Midbrain (tissue), 1 donor: ENCODE measurements at regions not wholly inside any gene's neighbourhood (a gene's known extent, or its start where the extent isn't known, plus 50 kb on each side); places are given as distances from the start of the nearest gene placed in this dataset.
A peak's percentile ranks its signal among the peaks of the same experiment; 100 is the strongest.
"Not testable (repeated sequence)": the region's sequence is repeated elsewhere in the genome, so short reads cannot be mapped to it uniquely, and the experiment has no call there.

ENCODE experiments used
- DNase-seq: peaks from one replicate; lab custom pipeline; 2025; lab: John Stamatoyannopoulos, UW

DNA sequence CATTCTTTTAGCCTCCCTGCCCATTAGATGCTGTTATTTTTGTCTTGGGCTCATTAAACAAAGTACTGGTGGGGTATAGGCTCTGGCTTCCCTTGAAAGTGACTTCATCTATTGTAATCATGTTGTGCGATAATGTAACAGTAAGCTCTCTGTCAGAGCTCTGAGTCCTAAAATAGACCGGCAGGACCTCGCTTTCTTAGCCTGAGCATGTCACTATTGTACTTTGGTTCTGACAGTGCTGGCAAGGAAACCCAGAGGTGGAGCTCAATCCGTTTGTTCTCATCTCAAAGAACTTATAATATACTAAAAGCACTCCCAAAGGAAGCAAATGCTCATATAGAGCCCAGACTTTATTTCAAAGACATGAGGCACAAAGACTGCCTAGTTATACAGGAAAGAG lies 339.1 kb upstream of the CCNH start:
- peak; percentile 71 for DNase-seq

- DNase-seq: no peak
Observed at GRCh38 chr5:87746891-87747377, 334.2 kb upstream of the CCNH start.

- no peak for DNase-seq
Observed at GRCh38 chr5:87746341-87746740, 333.6 kb upstream of the CCNH start.

GRCh38 chr5:87741881-87742280 lies 329.2 kb upstream of the CCNH start:
- no peak for DNase-seq

DNA sequence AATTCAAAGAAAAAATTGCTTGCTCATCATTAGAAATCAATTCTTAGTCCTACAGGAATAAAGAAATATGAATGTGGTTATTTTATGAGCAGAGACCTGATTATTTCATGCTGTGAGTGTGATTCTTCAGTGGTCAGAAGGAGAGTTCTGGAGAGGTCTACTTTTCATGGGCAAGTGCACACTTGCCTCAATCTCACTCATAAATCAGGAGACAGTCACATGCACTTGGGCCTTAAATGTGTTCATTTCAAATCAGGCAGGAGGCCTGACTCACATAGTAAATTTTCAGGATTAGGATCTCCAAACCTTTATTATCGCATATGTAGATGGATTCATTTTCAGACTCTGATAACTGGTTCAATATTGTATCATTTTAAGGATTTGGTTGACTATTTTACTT lies 323.2 kb upstream of the CCNH start:
- DNase-seq: no peak

DNA sequence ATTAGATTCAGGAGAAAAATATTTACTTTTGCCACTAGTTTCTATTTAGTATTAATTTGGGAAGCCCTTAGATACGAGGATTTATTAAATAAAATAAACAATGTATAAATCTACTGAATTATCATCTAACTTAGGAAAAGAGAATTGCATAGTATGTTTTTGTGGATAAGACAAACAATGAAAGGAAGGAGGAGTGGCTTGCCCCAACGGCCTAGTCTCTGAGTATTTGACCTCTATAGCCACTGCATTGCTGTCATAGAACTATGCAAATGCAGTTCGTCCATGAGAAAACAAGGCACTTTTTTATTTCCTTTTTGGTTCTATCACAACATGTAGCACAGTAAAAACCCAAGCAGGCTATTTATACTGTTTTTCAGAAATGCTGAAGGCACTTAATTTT lies 321.2 kb upstream of the CCNH start:
- no peak for DNase-seq

GRCh38 chr5:87732875-87733768 lies 320.4 kb upstream of the CCNH start:
- DNase-seq: no peak

DNA sequence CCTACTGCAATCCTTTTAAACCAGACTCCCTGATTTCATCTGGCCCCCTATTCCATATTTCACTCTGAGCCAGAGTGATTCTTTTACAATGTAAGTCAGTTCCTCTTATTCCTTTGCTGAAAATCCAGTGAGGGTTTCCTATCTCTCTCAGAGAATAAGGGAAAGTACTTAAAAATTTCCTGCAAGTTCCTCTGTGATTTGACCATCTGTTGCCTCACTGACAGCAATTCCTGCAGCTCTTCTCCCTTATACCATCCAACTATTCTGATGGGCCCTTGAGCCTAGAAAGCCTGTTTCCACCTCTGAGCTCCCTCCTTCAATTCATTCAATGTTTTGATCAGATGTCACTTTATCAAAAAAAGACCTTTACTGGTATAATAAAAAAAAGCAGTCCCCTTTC lies 317.1 kb upstream of the CCNH start:
- no peak for DNase-seq

- DNase-seq: no peak
Observed at GRCh38 chr5:87722286-87722685, 309.6 kb upstream of the CCNH start.

DNA sequence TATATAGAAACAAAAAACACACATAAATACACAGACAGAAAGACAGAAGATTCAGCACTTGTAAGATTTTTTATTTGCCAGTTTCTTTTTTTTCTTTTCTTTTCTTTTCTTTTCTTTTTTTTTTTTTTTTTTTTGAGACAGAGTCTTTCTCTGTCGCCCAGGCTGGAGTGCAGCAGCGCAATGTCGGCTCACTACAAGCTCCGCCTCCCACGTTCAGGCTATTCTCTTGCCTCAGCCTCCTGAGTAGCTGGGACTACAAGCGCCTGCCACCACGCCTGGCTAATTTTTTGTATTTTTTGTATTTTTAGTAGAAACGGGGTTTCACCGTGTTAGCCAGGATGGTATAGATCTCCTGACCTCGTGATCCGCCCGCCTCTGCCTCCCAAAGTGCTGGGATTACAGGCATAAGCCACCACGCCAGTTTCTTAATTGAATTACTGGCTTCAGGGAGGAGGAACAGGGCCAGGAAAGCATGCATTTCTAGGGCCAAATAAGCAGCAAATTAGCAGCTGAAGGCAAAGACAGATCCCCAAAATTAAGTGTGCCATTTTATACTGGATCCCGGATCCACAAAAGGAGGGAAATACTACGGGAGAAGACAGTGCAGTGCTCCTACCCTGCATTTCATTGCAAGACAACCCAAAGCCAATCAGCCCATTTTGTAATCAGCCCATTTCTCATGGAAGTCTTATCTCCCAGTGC lies 305.6 kb upstream of the CCNH start:
- DNase-seq: not testable (repeated sequence)

- DNase-seq: no peak
Observed at GRCh38 chr5:87717761-87718160, 305.0 kb upstream of the CCNH start.

DNA sequence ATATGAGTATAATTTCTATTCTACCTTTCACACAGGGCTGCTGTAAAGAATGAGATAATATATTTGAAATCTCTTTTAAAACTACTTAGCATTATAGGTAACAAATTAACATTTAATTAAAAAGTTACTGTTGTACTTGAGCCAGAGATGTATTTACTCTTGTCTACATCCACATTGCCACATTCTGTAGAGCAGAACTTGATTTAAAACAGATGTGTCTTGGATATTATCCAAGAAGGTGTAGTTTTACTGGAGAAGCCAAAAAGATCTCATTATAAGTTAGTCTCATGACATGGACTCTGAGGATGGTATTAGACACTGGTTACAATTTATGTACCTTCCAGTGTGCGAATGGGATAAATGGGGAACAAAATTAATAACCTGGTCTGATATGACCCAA lies 293.1 kb upstream of the CCNH start:
- no peak for DNase-seq

GRCh38 chr5:87686975-87687374 lies 274.2 kb upstream of the CCNH start:
- DNase-seq: no peak

DNA sequence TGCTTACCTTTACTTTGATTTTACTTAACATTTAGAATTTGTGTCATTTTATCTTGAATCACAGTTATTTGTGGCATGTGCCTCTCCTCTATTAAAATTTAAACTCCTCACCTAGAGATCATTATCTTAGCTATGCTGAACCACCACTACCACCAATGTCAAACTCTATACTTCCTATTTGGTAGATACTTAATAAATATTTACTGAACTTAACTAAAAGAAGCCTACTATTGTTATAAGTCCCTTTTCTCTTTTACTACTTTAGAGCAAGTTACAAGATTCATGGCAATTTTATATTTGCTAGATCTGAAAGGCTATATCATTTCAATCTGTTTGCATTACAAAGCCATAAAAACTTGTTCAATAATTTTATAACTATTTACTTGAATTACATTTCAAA lies 273.3 kb upstream of the CCNH start:
- DNase-seq: no peak

GRCh38 chr5:87674235-87674634 lies 261.5 kb upstream of the CCNH start:
- DNase-seq: no peak

DNA sequence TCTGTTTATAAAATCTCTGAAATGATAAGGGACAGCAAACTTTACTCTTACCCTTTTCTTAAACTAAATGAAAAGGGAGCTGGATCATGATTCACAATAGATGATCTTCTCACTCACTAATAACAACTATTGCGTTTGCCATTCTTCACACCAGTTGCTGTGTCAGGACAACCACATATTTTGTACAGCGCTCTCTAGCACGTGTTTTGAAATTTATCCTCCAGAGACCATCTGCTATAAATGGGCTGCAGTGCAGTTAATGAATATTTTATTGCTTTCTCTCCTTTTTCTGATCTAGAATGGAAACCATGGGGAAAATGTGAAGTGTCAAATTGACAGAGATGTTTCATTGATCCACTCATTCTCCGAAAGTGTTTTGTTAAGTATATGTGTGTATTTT lies 258.4 kb upstream of the CCNH start:
- DNase-seq: no peak

DNA sequence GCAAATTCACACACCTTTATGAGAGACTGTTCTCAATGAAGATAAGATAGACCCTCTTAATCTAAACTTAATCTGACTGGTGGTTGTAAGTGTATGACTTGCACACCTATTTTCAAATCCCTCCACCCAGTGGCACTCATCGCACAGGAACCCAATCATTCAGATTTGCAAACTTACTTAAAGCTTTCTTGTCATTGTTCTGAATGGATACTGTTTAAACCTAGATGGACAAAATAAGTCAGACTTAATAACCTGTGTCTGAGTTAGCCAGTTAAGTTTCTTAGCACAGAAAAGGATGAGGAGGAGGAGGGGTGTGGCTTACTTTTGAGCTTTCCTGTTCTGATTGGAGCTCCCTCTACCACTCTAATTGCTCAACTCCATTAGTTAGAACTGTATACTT lies 252.4 kb upstream of the CCNH start:
- no peak for DNase-seq

GRCh38 chr5:87661784-87662566 lies 249.2 kb upstream of the CCNH start:
- DNase-seq: no peak

DNA sequence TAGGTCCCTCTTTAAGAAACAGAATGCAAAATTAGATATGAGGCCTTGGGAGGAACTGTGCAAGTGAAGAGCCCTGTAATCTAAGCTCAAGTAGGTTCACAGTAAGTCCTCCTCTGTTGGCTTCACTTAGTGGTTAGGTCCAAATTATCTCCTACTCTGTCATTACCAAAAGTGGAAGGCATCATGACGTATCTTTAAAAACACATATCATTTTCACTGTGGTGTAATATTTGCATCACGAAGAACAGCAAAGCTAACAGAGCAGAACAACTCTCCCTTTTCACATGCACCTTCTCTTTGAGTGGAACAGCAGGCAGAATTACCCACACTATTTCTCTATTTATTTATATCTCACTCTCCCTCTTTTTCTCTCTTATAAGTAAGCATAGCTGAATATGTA lies 240.5 kb upstream of the CCNH start:
- DNase-seq: no peak

DNA sequence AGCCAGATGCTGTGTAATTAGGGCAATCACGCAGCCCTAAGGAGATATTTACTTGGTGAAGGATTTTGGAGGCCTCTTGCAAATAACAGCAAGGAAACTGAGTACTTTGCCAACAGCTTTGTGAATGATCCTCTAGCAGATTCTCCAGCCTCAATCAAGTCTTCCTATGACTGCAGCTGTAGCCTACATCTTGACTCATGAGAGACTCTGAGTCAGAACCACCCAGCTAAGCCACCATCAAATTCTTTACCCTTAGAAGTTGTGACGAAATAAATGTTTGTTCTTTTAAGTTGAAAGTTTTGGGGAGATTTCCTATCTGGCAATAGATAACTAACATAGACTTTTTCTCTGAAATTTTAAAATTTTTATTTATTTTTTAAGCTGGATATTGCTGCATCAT lies 237.6 kb upstream of the CCNH start:
- DNase-seq: no peak

GRCh38 chr5:87649455-87649854 lies 236.7 kb upstream of the CCNH start:
- DNase-seq: no peak

- DNase-seq: peak; percentile 61
Observed at GRCh38 chr5:87645224-87645623, 232.5 kb upstream of the CCNH start.

GRCh38 chr5:87640902-87641301 lies 228.2 kb upstream of the CCNH start:
- no peak for DNase-seq
